DOHH2 (cell line): ENCODE measurements at regions not wholly inside any gene's neighbourhood (a gene's known extent, or its start where the extent isn't known, plus 50 kb on each side); places are given as distances from the start of the nearest gene placed in this dataset.

ENCODE experiments used
- CTCF ChIP-seq: fragments of 200-600 bp; sonication (generic); IDR thresholded peaks from one replicate; pipeline ENCODE4 v1.5.1; 2014; ENCODE audit warnings: antibody characterized with exemption, mild to moderate bottlenecking, low read depth, low read length; ENCODE audit not compliant: poor library complexity, severe bottlenecking
- EZH2phosphoT487 ChIP-seq: fragments of 200-600 bp; sonication (generic); IDR thresholded peaks from 2 replicates; pipeline ENCODE4 v1.6.1; 2017; ENCODE audit warnings: borderline replicate concordance, mild to moderate bottlenecking, antibody characterized with exemption, low read length, moderate library complexity, mixed read lengths

GRCh38 chr2:147639891-147640290 is 204.9 kb upstream of the ACVR2A start:
- no peak for TF ChIP-seq CTCF
- no peak for TF ChIP-seq EZH2phosphoT487
